ENCODE measurements at regions not wholly inside any gene's neighbourhood (a gene's known extent, or its start where the extent isn't known, plus 50 kb on each side); places are given as distances from the start of the nearest gene placed in this dataset.

DNA sequence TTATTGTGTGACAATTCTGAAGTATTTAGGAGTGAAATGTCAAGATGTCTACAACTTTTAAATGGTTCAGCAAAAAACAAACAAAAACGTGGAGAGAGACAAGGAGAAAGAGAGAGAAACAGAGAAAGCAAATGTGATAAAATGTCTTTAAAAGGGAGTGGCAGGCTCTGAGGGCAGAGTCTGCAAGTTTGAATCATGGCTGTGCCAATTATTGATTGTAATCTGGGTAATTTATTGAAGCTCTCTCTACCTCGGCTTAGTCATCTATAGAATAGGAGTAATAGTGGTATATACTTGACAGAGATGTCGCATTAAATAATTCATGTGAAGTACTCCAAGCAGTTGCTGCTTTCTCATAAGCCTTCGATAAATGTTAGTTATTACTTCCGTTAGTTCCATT, 61.3 kb upstream of the ARID1B start:
- TF ChIP-seq CTCF (conservative IDR thresholded peaks at IDR 0.05 in 1 of 2, IDR thresholded peaks at IDR 0.05 in 1 of 2; ENCODE audit: extremely low read depth in 1 of 2, insufficient read depth in 1 of 2, low read depth in 1 of 2, low read length in 2 of 2) (no peak), EZH2 (IDR thresholded peaks at IDR 0.05; ENCODE audit: borderline replicate concordance, low read length) (no peak)

Measured in mammary epithelial cell (primary cell).